HCT116 (cell line): ENCODE measurements at regions not wholly inside any gene's neighbourhood (a gene's known extent, or its start where the extent isn't known, plus 50 kb on each side); places are given as distances from the start of the nearest gene placed in this dataset.

Experiments
- ATAC-seq: fragments of 200-7000 bp; cut with Tn5 transposase; 2 replicates; pipeline ENCODE4 v1.9.1; 2020; ENCODE audit warnings: mild to moderate bottlenecking, moderate library complexity
- BruUV-seq: library from RNA; stranded (reverse); fragments of 400-500 nt; replicated peaks from 2 replicates; lab custom pipeline; 2021; lab: Mats Ljungman, UMichigan
- CTCF ChIA-PET: fragments of 300-600 bp; sonication (Branson Sonifier 250); formaldehyde crosslinking; loops from one replicate; lab custom pipeline; 2021; ENCODE audit warnings: antibody characterized with exemption; lab: Charles Lee
- POLR2A ChIA-PET: fragments of 300-600, 350-600 bp; sonication (Branson Sonifier 250); formaldehyde crosslinking; loops from one replicate; lab custom pipeline; 2021; ENCODE audit warnings: antibody characterized with exemption; lab: Charles Lee
- RAD21 ChIA-PET, 2 experiments: fragments of 300-600 bp; sonication (Branson Sonifier 250); formaldehyde crosslinking; loops; one replicate each; lab custom pipeline; 2023; ENCODE audit warnings: low total read pairs in 2 of 2; ENCODE audit not compliant: uncharacterized antibody in 2 of 2, unreplicated experiment in 2 of 2, low non-redundant PET in 1 of 2; lab: Charles Lee
- DNase-seq: peaks from one replicate; pipeline ENCODE4 v3.0.0-alpha.2; 2010; ENCODE audit warnings: low read depth, low spot score
- H2AFZ ChIP-seq: fragments of 200-600 bp; shearing (Covaris generic), sonication (generic); 2 replicates; pipeline ENCODE4 v1.6.1; 2017; ENCODE audit warnings: low read depth, mixed run types, mixed read lengths, antibody characterized with exemption, low read length; ENCODE audit not compliant: poor library complexity, severe bottlenecking
- H3K27ac ChIP-seq: 2 replicates; pipeline ENCODE4 v1.5.1; 2012; ENCODE audit warnings: low read depth, low read length
- H3K27me3 ChIP-seq: fragments of 200-600 bp; sonication (generic); 2 replicates; pipeline ENCODE4 v1.6.1; 2016; ENCODE audit warnings: mixed run types, low read length, mixed read lengths; ENCODE audit not compliant: insufficient read depth
- H3K36me3 ChIP-seq, 2 experiments: fragments of 200-500 bp in 1 of 2; fragments of 200-600 bp in 1 of 2; sonication (Bioruptor generic) in 1 of 2; sonication (generic) in 1 of 2; 2 replicates each; pipeline versions ENCODE4 v1.5.1 to v1.6.1; 2014 to 2016; ENCODE audit warnings: low read length in 2 of 2, inconsistent platforms in 1 of 2, mixed read lengths in 1 of 2, mixed run types in 1 of 2; ENCODE audit not compliant: insufficient read depth in 2 of 2, control insufficient read depth in 1 of 2
- H3K4me1 ChIP-seq, 2 experiments: fragments of 200-600 bp in 1 of 2; sonication (generic) in 1 of 2; 2 replicates each; pipeline versions ENCODE4 v1.5.1 to v1.6.1; 2012 to 2017; ENCODE audit warnings: low read length in 2 of 2, inconsistent platforms in 1 of 2, mild to moderate bottlenecking in 1 of 2, mixed read lengths in 1 of 2, mixed run types in 1 of 2, moderate library complexity in 1 of 2; ENCODE audit not compliant: insufficient read depth in 2 of 2, control insufficient read depth in 1 of 2
- H3K4me2 ChIP-seq: fragments of 200-600 bp; sonication (generic); 2 replicates; pipeline ENCODE4 v1.6.1; 2017; ENCODE audit warnings: mixed run types, low read length, mixed read lengths
- H3K4me3 ChIP-seq, 2 experiments: fragments of 200-600 bp in 1 of 2; sonication (generic) in 1 of 2; replicated peaks in 1 of 2; 2 replicates each; pipeline ENCODE4 v1.5.1; 2011 to 2016; ENCODE audit warnings: low read length in 2 of 2, control low read depth in 1 of 2, low read depth in 1 of 2, mild to moderate bottlenecking in 1 of 2, mixed read lengths in 1 of 2, mixed run types in 1 of 2
- H3K79me2 ChIP-seq: fragments of 200-600 bp; sonication (generic); 2 replicates; pipeline ENCODE4 v1.6.1; 2017; ENCODE audit warnings: mild to moderate bottlenecking, mixed run types, low read length, moderate library complexity, mixed read lengths; ENCODE audit not compliant: insufficient read depth
- H3K9ac ChIP-seq: fragments of 200-600 bp; sonication (generic); 2 replicates; pipeline ENCODE4 v1.6.1; 2016; ENCODE audit warnings: low read length, mixed read lengths
- H3K9me2 ChIP-seq: fragments of 200-600 bp; sonication (generic), shearing (Covaris generic); 2 replicates; pipeline ENCODE4 v1.6.1; 2017; ENCODE audit warnings: mixed run types, mild to moderate bottlenecking, moderate library complexity; ENCODE audit not compliant: insufficient read depth
- H3K9me3 ChIP-seq, 2 experiments: fragments of 200-500 bp in 1 of 2; fragments of 200-600 bp in 1 of 2; sonication (Bioruptor generic) in 1 of 2; sonication (generic) in 1 of 2; 2 replicates each; pipeline ENCODE4 v1.6.1; 2014 to 2017; ENCODE audit warnings: low read length in 2 of 2, mixed read lengths in 2 of 2, inconsistent platforms in 1 of 2, low read depth in 1 of 2, mild to moderate bottlenecking in 1 of 2, mixed run types in 1 of 2, moderate library complexity in 1 of 2; ENCODE audit not compliant: control insufficient read depth in 1 of 2, insufficient read depth in 1 of 2
- H4K20me1 ChIP-seq: fragments of 200-600 bp; sonication (generic), shearing (Covaris generic); 2 replicates; pipeline ENCODE4 v1.6.1; 2017; ENCODE audit warnings: mixed run types, mild to moderate bottlenecking, moderate library complexity; ENCODE audit not compliant: insufficient read depth
- CBX3 ChIP-seq: IDR thresholded peaks from 2 replicates; pipeline ENCODE4 v1.6.1; 2012; ENCODE audit warnings: low read depth
- EGR1 ChIP-seq: IDR thresholded peaks from 2 replicates; pipeline ENCODE4 v1.6.1; 2012; ENCODE audit warnings: low read depth
- ELF1 ChIP-seq: IDR thresholded peaks from 2 replicates; pipeline ENCODE4 v1.6.1; 2012; ENCODE audit warnings: low read depth, borderline replicate concordance
- EZH2 ChIP-seq: fragments of 200-600 bp; sonication (generic); IDR thresholded peaks from 2 replicates; pipeline ENCODE4 v1.6.1; 2017; ENCODE audit warnings: antibody characterized with exemption, mixed run types
- EZH2phosphoT487 ChIP-seq: fragments of 200-600 bp; IDR thresholded peaks from 2 replicates; pipeline ENCODE4 v1.6.1; 2018; ENCODE audit warnings: antibody characterized with exemption, borderline replicate concordance
- JUND ChIP-seq: IDR thresholded peaks from 2 replicates; pipeline ENCODE4 v1.6.1; 2012
- POLR2AphosphoS5 ChIP-seq: IDR thresholded peaks from 2 replicates; pipeline ENCODE4 v1.6.1; 2011; ENCODE audit warnings: mild to moderate bottlenecking, low read depth, low read length, moderate library complexity
- SIN3A ChIP-seq: IDR thresholded peaks from 2 replicates; pipeline ENCODE4 v1.6.1; 2012; ENCODE audit warnings: low read depth
- SP1 ChIP-seq: IDR thresholded peaks from 2 replicates; pipeline ENCODE4 v1.6.1; 2012; ENCODE audit warnings: low read depth
- TCF7L2 ChIP-seq: IDR thresholded peaks from 2 replicates; pipeline ENCODE4 v1.7.0; 2011; ENCODE audit warnings: borderline replicate concordance, inconsistent platforms; ENCODE audit not compliant: insufficient read depth, insufficient read length; ENCODE audit errors: extremely low read depth
- YY1 ChIP-seq: IDR thresholded peaks from 2 replicates; pipeline ENCODE4 v1.6.1; 2011; ENCODE audit warnings: low read length, low read depth, moderate library complexity, mild to moderate bottlenecking; ENCODE audit not compliant: insufficient replicate concordance; ENCODE audit errors: extremely low read depth
- ZFX ChIP-seq: fragments of 450-650 bp; IDR thresholded peaks from 2 replicates; pipeline ENCODE4 v1.6.1; 2017
- intact Hi-C: fragments of 100-400 bp; cut with micrococcal nuclease; formaldehyde crosslinking; loops from 2 replicates; pipeline ENCODE4 v1.10.0; 2022
- TF ChIP-seq, protein P1 (sequence below): IDR thresholded peaks from 2 replicates; pipeline ENCODE4 v1.6.1; 2011; ENCODE audit warnings: mild to moderate bottlenecking, low read length, moderate library complexity; ENCODE audit not compliant: insufficient replicate concordance; ENCODE audit errors: extremely low read depth
- TF ChIP-seq, protein P2 (sequence below): IDR thresholded peaks from 2 replicates; pipeline ENCODE4 v1.6.1; 2012
- TF ChIP-seq, protein P3 (sequence below), 3 experiments: fragments of 200-600 bp in 1 of 3; sonication (generic) in 1 of 3; IDR thresholded peaks in 2 of 3; conservative IDR thresholded peaks in 1 of 3; 2 replicates each; pipeline ENCODE4 v1.5.1; 2012 to 2017; ENCODE audit warnings: low read depth in 2 of 3, low read length in 2 of 3, antibody characterized with exemption in 1 of 3, borderline replicate concordance in 1 of 3, control low read depth in 1 of 3, mild to moderate bottlenecking in 1 of 3, mixed read lengths in 1 of 3, mixed run types in 1 of 3, moderate library complexity in 1 of 3; ENCODE audit not compliant: insufficient read depth in 1 of 3
- TF ChIP-seq, protein P4 (sequence below): IDR thresholded peaks from 2 replicates; pipeline ENCODE4 v1.6.1; 2012
- TF ChIP-seq, protein P5 (sequence below): IDR thresholded peaks from 2 replicates; pipeline ENCODE4 v1.6.1; 2012; ENCODE audit warnings: low read depth

DNA sequence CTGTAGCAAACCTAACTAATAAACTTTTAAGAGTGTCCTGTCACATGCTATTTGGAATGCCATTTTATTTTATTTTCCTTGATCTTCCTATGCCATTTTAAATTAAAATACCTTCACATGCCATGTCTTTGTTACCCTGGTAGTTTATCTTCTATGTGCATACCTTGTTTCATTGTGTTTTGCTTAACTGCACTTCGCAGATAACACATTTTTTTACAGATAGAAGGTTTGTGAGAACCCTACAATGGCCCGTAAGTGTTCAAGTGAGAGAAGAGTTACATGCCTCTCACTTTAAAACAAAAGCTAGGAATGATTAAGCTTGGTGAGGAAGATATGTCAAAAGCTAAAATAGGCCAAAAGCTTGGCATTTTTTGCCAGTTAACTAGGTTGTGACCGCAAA is 744.1 kb downstream of the STIM2 start:
- BruUV-seq: no TSS peak
- TF ChIP-seq EGR1 (no peak), ELF1 (no peak), TCF7L2 (no peak), EZH2 (no peak), YY1 (no peak), EZH2phosphoT487 (no peak), CBX3 (no peak), ZFX (no peak), POLR2AphosphoS5 (no peak), SIN3A (no peak), JUND (no peak), SP1 (no peak)
- TF ChIP-seq, protein P1, sequence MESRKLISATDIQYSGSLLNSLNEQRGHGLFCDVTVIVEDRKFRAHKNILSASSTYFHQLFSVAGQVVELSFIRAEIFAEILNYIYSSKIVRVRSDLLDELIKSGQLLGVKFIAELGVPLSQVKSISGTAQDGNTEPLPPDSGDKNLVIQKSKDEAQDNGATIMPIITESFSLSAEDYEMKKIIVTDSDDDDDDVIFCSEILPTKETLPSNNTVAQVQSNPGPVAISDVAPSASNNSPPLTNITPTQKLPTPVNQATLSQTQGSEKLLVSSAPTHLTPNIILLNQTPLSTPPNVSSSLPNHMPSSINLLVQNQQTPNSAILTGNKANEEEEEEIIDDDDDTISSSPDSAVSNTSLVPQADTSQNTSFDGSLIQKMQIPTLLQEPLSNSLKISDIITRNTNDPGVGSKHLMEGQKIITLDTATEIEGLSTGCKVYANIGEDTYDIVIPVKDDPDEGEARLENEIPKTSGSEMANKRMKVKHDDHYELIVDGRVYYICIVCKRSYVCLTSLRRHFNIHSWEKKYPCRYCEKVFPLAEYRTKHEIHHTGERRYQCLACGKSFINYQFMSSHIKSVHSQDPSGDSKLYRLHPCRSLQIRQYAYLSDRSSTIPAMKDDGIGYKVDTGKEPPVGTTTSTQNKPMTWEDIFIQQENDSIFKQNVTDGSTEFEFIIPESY: no peak
- TF ChIP-seq, protein P2, sequence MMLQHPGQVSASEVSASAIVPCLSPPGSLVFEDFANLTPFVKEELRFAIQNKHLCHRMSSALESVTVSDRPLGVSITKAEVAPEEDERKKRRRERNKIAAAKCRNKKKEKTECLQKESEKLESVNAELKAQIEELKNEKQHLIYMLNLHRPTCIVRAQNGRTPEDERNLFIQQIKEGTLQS: no peak
- TF ChIP-seq, protein P3, sequence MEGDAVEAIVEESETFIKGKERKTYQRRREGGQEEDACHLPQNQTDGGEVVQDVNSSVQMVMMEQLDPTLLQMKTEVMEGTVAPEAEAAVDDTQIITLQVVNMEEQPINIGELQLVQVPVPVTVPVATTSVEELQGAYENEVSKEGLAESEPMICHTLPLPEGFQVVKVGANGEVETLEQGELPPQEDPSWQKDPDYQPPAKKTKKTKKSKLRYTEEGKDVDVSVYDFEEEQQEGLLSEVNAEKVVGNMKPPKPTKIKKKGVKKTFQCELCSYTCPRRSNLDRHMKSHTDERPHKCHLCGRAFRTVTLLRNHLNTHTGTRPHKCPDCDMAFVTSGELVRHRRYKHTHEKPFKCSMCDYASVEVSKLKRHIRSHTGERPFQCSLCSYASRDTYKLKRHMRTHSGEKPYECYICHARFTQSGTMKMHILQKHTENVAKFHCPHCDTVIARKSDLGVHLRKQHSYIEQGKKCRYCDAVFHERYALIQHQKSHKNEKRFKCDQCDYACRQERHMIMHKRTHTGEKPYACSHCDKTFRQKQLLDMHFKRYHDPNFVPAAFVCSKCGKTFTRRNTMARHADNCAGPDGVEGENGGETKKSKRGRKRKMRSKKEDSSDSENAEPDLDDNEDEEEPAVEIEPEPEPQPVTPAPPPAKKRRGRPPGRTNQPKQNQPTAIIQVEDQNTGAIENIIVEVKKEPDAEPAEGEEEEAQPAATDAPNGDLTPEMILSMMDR (IDR thresholded peaks at IDR 0.05 in 2 of 3, conservative IDR thresholded peaks at IDR 0.05 in 1 of 3; ENCODE audit: borderline replicate concordance in 1 of 3, insufficient read depth in 1 of 3, low read depth in 2 of 3, low read length in 2 of 3): no peak
- TF ChIP-seq, protein P4, sequence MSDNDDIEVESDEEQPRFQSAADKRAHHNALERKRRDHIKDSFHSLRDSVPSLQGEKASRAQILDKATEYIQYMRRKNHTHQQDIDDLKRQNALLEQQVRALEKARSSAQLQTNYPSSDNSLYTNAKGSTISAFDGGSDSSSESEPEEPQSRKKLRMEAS: no peak
- TF ChIP-seq, protein P5, sequence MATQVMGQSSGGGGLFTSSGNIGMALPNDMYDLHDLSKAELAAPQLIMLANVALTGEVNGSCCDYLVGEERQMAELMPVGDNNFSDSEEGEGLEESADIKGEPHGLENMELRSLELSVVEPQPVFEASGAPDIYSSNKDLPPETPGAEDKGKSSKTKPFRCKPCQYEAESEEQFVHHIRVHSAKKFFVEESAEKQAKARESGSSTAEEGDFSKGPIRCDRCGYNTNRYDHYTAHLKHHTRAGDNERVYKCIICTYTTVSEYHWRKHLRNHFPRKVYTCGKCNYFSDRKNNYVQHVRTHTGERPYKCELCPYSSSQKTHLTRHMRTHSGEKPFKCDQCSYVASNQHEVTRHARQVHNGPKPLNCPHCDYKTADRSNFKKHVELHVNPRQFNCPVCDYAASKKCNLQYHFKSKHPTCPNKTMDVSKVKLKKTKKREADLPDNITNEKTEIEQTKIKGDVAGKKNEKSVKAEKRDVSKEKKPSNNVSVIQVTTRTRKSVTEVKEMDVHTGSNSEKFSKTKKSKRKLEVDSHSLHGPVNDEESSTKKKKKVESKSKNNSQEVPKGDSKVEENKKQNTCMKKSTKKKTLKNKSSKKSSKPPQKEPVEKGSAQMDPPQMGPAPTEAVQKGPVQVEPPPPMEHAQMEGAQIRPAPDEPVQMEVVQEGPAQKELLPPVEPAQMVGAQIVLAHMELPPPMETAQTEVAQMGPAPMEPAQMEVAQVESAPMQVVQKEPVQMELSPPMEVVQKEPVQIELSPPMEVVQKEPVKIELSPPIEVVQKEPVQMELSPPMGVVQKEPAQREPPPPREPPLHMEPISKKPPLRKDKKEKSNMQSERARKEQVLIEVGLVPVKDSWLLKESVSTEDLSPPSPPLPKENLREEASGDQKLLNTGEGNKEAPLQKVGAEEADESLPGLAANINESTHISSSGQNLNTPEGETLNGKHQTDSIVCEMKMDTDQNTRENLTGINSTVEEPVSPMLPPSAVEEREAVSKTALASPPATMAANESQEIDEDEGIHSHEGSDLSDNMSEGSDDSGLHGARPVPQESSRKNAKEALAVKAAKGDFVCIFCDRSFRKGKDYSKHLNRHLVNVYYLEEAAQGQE: no peak
- TF ChIP-seq, all 23 proteins: peak for 0
- CTCF ChIA-PET: no interaction called here

More for the DNA sequence above, 744.1 kb downstream of the STIM2 start:
- H2AFZ ChIP-seq: no peak overlapping the region
- intact Hi-C loops: no loop called here
- H3K9ac ChIP-seq: no peak overlapping the region
- POLR2A ChIA-PET: no interaction called here
- no peaks in the 10 kb centered on the region for H3K4me1 ChIP-seq
- H3K9me2 ChIP-seq: no peaks in the 10 kb centered on the region
- ATAC-seq (no peak), DNase-seq (no peak)
- no peaks in the 10 kb centered on the region for H3K9me3 ChIP-seq
- no peak overlapping the region for H3K27ac ChIP-seq
- H3K79me2 ChIP-seq: no peaks in the 10 kb centered on the region
- no peaks in the 10 kb centered on the region for H3K27me3 ChIP-seq
- RAD21 ChIA-PET: no interaction called here
- no peak overlapping the region for H3K4me3 ChIP-seq
- H3K4me2 ChIP-seq: no peak overlapping the region
- no peaks in the 10 kb centered on the region for H3K36me3 ChIP-seq
- H4K20me1 ChIP-seq: no peaks in the 10 kb centered on the region
